Esophagus (tissue), 2 donors: ENCODE measurements at regions not wholly inside any gene's neighbourhood (a gene's known extent, or its start where the extent isn't known, plus 50 kb on each side); places are given as distances from the start of the nearest gene placed in this dataset.

ENCODE experiments used
- H3K27ac ChIP-seq, 2 donors: one replicate each; pipeline ENCODE4 v1.5.1; 2013; ENCODE audit warnings: low read depth in 2 of 2, mild to moderate bottlenecking in 2 of 2, inconsistent platforms in 1 of 2, low read length in 1 of 2, moderate library complexity in 1 of 2
- H3K27me3 ChIP-seq, 2 donors: one replicate each; pipeline ENCODE4 v1.6.1; 2013; ENCODE audit warnings: low read length in 2 of 2, control low read depth in 1 of 2, mild to moderate bottlenecking in 1 of 2; ENCODE audit not compliant: insufficient read depth in 2 of 2, control insufficient read depth in 1 of 2
- H3K36me3 ChIP-seq, 2 donors: one replicate each; pipeline ENCODE4 v1.6.1; 2013; ENCODE audit warnings: low read length in 1 of 2; ENCODE audit not compliant: control insufficient read depth in 2 of 2, insufficient read depth in 2 of 2
- H3K4me1 ChIP-seq, 2 donors: one replicate each; pipeline ENCODE4 v1.6.1; 2013; ENCODE audit warnings: low read length in 1 of 2; ENCODE audit not compliant: control insufficient read depth in 2 of 2, insufficient read depth in 2 of 2
- H3K4me3 ChIP-seq, 2 donors: one replicate each; pipeline ENCODE4 v1.5.1; 2013; ENCODE audit warnings: low read length in 2 of 2, mild to moderate bottlenecking in 2 of 2, low read depth in 1 of 2, moderate library complexity in 1 of 2
- H3K9me3 ChIP-seq, 2 donors: one replicate each; pipeline ENCODE4 v1.6.1; 2013; ENCODE audit warnings: mild to moderate bottlenecking in 2 of 2, low read depth in 1 of 2, low read length in 1 of 2, moderate library complexity in 1 of 2; ENCODE audit not compliant: control insufficient read depth in 2 of 2, insufficient read depth in 1 of 2
- WGBS, 2 donors: extraction: QIAGEN DNeasy Blood & Tissue Kit; methylation state at CpG; one replicate each; pipeline ENCODE4 v1.1.7; 2013; 5-methylcytosine and 5-hydroxymethylcytosine counted together
- donor health status: healthy with polysubstance abuse.
- donor health status: Bipolar disorder and iron deficiency.

DNA sequence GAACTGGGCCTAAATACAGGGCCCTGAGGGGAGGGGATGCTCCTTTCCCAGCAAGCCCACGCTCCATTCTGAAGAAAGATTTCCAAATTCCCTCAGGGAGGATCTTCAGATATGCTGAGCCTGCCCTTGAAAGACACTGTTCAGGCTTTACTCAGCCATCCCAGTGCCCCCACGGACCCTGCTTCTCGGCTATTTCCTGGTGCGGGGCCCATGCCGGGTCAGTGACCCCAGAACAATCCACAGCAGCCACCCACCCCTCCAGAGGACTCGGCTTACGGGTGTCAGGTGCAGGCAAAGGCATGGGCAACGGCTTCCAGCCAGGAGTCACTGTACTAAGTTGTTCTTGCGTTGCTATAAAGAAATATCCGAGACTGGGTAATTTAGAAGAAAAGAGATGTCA lies 137.1 kb downstream of the OAT start:
- Histone ChIP-seq H3K4me3 (no peak overlapping the region), H3K36me3 (no peaks in the 10 kb centered on the region), H3K27ac (no peak overlapping the region), H3K9me3 (peaks cover 0 to 3% of the 10 kb centered on the region in 2 donors), H3K27me3 (no peaks in the 10 kb centered on the region), H3K4me1 (no peaks in the 10 kb centered on the region)
- 82 to 91% methylated on average over 10 of the region's 10 CpGs for WGBS, 2 donors

DNA sequence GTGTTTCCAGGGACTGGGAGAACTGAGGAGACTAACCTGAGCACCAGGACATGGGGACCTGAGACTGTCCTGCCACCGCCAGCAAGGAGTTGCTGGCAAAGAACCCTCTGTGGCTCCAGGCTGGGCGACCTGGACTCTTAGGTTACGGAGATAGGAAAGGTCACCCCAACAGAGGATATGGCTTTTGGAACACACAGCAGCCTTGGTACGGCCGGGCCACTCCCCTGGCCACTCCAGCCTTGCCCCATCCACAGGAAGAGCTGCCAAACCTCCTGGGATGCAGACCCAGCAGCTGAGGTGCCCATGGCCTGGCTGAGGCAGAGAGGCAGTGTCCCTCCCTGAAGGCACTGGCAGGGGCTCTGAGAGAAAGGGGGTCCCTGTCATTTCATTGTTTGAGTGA lies 137.8 kb downstream of the OAT start:
- no peaks in the 10 kb centered on the region for H3K27me3 ChIP-seq
- H3K36me3 ChIP-seq = no peaks in the 10 kb centered on the region
- no peak overlapping the region for H3K4me3 ChIP-seq
- H3K4me1 ChIP-seq = no peaks in the 10 kb centered on the region
- H3K9me3 ChIP-seq = peaks cover 0 to 3% of the 10 kb centered on the region in 2 donors
- 89 to 94% methylated on average over 5 of the region's 5 CpGs for WGBS, 2 donors
- H3K27ac ChIP-seq = no peak overlapping the region

DNA sequence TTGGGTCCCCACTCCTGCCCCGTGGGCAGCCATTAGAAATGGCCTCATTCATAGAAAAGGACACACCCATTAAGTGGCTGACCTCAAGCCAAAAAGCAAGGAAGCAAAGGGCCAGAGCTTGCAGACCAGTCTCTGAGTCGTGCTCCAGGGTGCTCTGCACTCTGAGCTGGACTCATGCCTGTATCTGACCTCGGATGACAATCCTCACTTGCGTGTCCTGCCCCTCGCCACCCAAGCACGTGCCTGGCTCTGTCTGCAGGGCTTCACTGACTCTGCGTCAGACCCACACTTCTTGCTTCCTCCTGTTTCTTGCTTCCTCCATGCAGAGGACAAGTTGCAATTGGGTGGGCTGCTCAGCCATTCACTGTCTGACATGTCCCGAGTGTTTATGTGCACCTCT lies 138.8 kb downstream of the OAT start:
- Histone ChIP-seq H3K27me3 (no peaks in the 10 kb centered on the region), H3K36me3 (no peaks in the 10 kb centered on the region), H3K9me3 (peaks cover 0 to 5% of the 10 kb centered on the region in 2 donors), H3K4me3 (no peak overlapping the region), H3K4me1 (no peaks in the 10 kb centered on the region), H3K27ac (no peak overlapping the region)
- 80 to 81% methylated on average over 8 of the region's 8 CpGs for whole genome bisulfite sequencing, 2 donors

DNA sequence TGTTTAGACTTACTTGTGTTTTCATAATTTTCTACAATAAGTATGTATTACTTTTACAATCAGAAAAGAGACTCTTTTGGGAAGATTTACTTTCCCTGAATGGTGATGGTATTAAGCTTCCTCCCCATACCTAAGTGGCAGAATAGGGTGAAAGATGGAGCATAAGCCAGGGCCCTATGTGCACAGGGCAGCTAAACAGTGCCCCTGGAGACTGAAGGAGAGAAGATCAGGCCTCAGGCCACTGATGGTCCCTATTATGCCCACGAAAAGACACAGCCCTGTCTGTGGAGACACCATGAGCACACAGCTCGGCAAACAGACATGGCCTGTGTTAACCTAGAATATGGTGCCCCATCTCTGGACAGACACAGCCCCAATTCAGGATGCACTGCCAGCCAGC lies 139.4 kb downstream of the OAT start:
- no peak overlapping the region for H3K27ac ChIP-seq
- no peaks in the 10 kb centered on the region for H3K36me3 ChIP-seq
- H3K4me3 ChIP-seq = no peak overlapping the region
- 85% methylated on average over 2 of the region's 2 CpGs for WGBS, 2 donors
- no peaks in the 10 kb centered on the region for H3K27me3 ChIP-seq
- H3K4me1 ChIP-seq = no peaks in the 10 kb centered on the region
- H3K9me3 ChIP-seq = peaks cover 0 to 5% of the 10 kb centered on the region in 2 donors

DNA sequence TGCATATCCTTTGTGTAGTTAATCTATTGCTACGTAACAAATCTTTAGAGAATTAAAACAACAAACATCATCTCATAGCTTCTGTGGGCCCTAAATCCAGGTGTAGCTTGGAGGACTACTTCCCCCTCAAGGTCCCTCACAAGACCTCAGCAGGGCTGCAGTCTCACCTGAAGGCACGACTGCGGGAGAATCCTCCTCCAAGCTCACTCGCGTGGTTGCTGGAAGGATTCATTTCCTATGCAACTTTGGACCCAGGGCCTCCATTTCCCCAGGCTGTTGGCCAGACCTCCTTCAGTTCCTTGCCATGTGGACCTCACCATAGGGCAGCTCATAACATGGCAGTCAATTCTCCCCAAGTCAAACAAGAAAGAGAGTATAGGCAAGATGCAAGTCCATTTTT lies 140.4 kb downstream of the OAT start:
- no peaks in the 10 kb centered on the region for H3K4me1 ChIP-seq
- no peaks in the 10 kb centered on the region for H3K36me3 ChIP-seq
- 94 to 98% methylated on average over 5 of the region's 5 CpGs for WGBS, 2 donors
- H3K27me3 ChIP-seq = no peaks in the 10 kb centered on the region
- H3K4me3 ChIP-seq = no peak overlapping the region
- H3K9me3 ChIP-seq = peaks cover 0 to 5% of the 10 kb centered on the region in 2 donors
- no peak overlapping the region for H3K27ac ChIP-seq

DNA sequence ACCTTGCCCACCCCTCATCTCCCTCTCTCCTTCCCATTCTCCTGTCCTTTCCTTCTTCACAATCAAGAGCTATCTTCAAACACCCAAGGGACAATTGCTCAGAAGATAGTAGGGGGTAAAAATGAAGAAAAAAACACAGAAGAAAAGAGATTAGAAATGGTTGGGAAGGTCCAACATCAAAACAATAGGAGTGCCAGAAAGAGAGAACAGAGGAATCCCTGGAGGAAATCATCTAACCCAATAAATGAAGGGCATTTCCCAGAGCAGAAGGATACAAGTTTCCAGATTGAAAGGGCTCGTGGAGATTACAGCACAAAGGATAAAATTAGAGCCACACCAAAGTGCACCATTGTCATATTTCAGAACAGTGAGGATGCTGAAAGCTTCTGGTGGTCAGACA lies 145.6 kb downstream of the OAT start:
- Histone ChIP-seq H3K4me3 (no peak overlapping the region), H3K36me3 (no peaks in the 10 kb centered on the region), H3K27ac (no peak overlapping the region), H3K9me3 (peaks cover 4 to 14% of the 10 kb centered on the region in 2 donors), H3K4me1 (no peaks in the 10 kb centered on the region), H3K27me3 (no peaks in the 10 kb centered on the region)
- 47 to 59% methylated on average over 1 of the region's 1 CpG for WGBS, 2 donors

DNA sequence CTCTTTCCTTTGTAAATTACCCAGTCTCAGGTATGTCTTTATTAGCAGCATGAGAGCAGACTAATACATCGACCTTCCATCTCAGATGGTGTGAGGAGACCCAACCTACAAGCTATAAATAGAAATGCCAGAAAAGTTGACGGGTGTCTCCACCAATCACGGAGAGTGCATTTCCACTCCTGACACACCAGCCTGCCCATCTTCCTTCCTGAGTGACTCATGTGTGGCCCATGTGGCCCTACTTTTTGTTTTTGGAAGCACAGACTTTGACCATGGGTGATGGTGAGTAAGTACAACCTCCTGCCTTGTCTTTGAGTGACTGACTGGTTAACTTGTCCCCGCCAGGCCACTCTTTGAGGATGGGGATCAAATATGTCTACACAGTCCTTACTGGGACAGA lies 147.0 kb downstream of the OAT start:
- H3K9me3 ChIP-seq = peaks cover 4 to 17% of the 10 kb centered on the region in 2 donors
- no peaks in the 10 kb centered on the region for H3K36me3 ChIP-seq
- H3K4me3 ChIP-seq = no peak overlapping the region
- H3K27me3 ChIP-seq = no peaks in the 10 kb centered on the region
- no peak overlapping the region for H3K27ac ChIP-seq
- peaks cover 0 to 3% of the 10 kb centered on the region in 2 donors for H3K4me1 ChIP-seq
- 88 to 90% methylated on average over 4 of the region's 4 CpGs for WGBS, 2 donors

DNA sequence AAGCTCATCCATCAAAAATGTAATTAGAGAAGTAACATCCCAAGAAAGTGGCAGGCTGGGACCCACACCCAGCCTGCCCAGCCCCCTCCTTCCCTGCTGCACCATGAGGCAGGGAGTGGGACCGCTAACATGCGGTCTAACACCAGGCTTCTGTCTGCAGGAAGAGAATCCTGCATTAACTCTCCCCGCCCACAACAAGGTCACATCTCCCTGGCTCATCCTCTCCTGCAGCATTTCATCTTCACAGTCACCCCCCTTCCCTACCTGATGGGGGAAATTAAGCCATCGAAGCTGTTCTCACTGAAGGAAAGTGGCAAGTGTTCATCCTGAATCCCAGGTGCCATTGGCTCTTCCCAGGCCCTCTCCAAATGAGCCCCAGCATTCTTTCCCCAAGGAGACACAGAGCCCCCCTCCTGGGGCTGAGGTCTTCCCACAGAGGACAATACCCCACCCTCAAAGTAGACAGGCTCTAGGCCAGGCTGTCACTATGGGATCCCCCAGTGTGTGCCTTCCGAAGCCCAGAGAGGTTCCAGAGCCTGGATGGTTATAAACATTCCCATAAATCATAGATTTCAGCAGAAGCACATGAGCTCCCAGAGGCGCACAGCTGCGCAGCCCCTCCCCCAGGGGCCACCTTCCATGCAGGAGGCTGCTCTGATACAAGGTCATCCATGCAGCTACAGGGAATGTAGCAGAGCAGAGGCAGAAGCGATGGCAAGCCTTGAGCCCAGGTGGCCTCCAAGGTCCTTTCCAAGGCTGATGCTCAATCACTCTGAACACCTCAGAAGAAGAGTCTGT lies 148.0 kb downstream of the OAT start:
- no peak overlapping the region for H3K27ac ChIP-seq
- H3K4me1 ChIP-seq = peaks cover 0 to 3% of the 10 kb centered on the region in 2 donors
- H3K36me3 ChIP-seq = no peaks in the 10 kb centered on the region
- H3K4me3 ChIP-seq = no peak overlapping the region
- peaks cover 4 to 17% of the 10 kb centered on the region in 2 donors for H3K9me3 ChIP-seq
- H3K27me3 ChIP-seq = no peaks in the 10 kb centered on the region
- WGBS, 2 donors = 81 to 85% methylated on average over 8 of the region's 8 CpGs

DNA sequence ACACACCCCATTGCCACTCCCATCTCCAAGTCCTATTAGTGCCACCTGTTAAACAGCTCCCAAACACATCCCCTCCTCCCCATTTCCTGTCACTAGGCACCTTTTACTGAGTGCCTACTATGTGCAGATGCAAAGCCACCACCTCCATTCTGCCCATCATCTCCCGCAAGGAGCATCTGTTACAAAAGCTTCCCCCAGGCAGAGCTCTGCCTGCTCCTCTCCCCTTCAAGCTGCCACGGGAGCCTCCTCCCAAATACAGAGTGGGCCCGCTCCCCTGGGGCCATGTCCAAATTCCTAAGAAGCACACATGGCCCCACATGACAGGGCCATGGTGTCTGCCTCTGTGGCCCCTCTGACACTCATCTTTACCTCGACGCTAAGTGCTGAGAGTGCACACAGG lies 149.7 kb downstream of the OAT start:
- H3K36me3 ChIP-seq = no peaks in the 10 kb centered on the region
- no peak overlapping the region for H3K27ac ChIP-seq
- no peak overlapping the region for H3K4me3 ChIP-seq
- H3K4me1 ChIP-seq = peaks cover 0 to 3% of the 10 kb centered on the region in 2 donors
- peaks cover 4 to 16% of the 10 kb centered on the region in 2 donors for H3K9me3 ChIP-seq
- 84 to 85% methylated on average over 5 of the region's 5 CpGs for WGBS, 2 donors
- no peaks in the 10 kb centered on the region for H3K27me3 ChIP-seq

DNA sequence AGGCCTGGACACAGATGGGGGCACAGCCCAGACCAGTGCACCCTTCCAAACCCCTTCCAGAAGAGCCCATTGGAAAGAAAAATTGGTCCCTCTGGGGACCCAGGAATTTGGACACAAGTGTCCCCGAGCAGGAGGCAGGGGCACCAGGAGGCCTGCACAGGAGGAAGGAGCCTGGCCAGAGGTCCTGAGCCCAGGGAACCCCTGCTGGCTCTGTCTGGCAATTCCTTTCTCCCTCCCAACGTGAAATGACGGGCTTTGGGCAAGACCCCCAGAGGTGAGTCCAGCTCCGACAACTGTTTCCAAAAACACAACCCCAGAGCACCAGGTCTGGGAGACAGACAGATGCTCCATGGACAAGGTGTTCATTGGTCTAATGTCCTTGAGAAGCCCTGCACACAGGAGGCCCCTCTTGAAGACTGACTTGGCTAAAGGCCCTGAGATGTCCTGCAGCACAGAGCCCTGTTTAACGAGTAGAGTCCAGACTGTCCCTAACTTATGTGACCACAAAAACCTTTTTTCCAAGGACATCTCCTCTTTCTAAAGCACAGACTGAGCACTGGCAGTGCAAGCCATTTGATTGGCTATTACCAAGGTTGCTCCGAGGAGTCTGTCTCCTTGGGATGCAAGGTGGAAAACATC lies 150.7 kb downstream of the OAT start:
- H3K36me3 ChIP-seq = no peaks in the 10 kb centered on the region
- H3K27me3 ChIP-seq = no peaks in the 10 kb centered on the region
- H3K4me1 ChIP-seq = peaks cover 0 to 3% of the 10 kb centered on the region in 2 donors
- H3K9me3 ChIP-seq = peaks cover 4 to 16% of the 10 kb centered on the region in 2 donors
- H3K27ac ChIP-seq = no peak overlapping the region
- H3K4me3 ChIP-seq = no peak overlapping the region
- 84 to 87% methylated on average over 6 of the region's 6 CpGs for WGBS, 2 donors
